ENCODE measurements at regions not wholly inside any gene's neighbourhood (a gene's known extent, or its start where the extent isn't known, plus 50 kb on each side); places are given as distances from the start of the nearest gene placed in this dataset.

DNA sequence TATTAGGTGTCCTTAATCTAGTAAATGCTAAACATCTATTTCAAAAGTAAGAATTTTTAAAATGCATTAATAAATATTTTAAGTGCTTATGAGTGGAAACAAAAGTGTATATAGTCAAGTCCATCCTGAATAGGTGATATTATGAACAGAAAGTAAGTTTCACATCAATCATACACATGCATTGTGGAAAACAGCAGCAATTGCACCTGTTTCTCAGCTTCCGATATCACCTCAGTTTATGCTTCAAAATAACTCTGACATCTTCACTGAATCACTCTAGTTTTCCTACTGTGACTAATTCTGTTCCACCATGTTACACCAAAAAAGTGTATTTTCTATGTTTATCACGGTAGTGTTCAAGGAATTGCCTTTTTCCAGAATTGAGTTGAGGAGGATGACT lies 172.6 kb upstream of the MANEA start:
- TF ChIP-seq CTCF (IDR thresholded peaks at IDR 0.05), result no peak
- no peak for TF ChIP-seq POLR2A (IDR thresholded peaks at IDR 0.05; ENCODE audit: low read depth)
